Fibroblast of the conjunctiva (primary cell): ENCODE measurements at regions not wholly inside any gene's neighbourhood (a gene's known extent, or its start where the extent isn't known, plus 50 kb on each side); places are given as distances from the start of the nearest gene placed in this dataset.
"Not testable (repeated sequence)": the region's sequence is repeated elsewhere in the genome, so short reads cannot be mapped to it uniquely, and the experiment has no call there.

Experiments
- DNase-seq: peaks from one replicate; pipeline ENCODE4 v3.0.0-alpha.2; 2010; ENCODE audit warnings: low read depth

DNA sequence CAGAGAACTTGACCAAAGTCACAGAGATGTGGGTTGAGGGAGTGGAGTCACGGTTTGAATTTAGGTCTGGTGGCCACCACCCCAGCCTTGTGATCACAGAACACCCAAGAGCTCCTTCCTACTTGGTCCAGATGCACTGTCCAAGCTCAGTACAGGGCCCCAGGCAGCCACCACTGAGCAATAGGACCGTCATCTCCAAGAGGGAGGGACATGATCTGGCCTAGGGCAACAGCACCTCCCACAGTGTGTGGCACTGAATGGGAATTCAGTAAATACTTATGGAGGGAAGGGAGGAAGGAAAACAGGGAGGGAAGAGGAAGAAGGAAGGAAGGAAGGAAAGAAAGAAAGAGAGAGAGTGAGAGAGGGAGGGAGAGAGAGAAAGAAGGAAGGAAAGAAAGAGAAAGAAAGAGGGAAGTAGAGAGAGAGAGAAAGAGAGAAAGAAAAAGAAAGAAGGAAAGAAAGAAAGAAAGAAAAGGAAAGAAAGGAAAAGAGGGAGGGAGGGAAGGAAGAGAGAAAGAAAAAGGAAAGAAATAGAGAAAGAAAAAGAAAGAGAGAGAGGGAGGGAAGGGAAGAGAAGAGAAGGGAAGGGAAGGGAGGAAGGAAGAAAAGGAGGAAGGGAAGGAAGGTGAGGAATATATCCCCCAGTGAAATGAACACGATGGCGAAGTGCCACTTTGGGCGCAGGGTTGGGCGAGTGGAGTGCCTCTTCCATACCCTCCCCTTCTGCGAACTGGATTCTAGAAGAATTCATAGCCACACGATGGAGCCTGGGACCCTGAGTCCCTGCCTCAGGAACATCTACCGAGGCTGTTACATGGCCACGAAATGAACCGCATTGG lies 243.7 kb downstream of the TFAP2C start:
- no peak for DNase-seq

DNA sequence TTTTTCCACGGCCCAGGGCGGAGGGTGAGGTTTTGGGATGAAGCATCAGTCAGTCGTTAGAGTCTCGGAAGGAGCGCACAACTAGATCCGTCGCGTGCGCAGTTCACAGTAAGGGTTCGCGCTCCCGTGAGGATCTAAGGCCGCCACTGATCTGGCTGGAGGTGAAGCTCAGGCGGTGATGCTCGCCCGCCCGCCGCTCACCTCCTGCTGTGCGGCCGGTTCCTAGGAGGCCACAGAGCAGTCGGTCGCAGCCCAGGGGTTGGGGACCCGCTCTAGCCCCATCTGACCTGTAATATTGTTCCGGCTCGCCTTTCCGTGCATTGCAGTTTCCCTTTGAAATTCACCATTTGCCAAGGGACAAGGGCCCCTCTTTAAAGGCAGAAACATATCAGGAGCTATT lies 244.7 kb downstream of the TFAP2C start:
- DNase-seq, result no peak

DNA sequence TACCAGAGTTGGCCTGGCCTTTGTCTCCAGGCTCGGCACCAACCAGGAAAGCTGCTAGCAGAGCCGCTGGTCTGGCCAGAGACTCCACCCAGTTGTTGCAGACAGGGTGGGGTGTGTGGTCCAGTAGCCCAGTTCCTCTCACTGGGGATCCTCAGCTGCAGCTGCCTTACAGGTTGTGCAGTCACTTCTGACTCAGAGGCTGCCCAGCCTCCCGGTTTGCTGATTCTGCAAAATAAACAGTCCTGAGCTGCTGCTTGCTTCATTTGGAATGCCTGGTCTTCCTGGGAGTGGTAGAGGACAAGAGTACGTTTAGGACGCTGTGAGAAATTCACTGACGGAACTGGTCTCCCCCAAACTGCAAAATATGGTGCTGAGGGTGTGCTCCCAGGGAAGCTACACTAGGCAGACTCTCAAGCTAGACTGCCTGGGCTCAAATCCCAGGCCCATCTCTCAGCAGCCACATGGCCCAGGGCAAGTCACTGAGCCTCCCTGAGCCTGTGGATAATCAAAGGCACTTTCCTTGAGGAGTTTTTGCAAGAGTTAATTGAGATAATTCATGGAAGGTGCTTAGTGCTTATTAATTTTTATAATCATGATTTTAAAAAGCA lies 246.1 kb downstream of the TFAP2C start:
- peak; percentile 42 for DNase-seq

DNA sequence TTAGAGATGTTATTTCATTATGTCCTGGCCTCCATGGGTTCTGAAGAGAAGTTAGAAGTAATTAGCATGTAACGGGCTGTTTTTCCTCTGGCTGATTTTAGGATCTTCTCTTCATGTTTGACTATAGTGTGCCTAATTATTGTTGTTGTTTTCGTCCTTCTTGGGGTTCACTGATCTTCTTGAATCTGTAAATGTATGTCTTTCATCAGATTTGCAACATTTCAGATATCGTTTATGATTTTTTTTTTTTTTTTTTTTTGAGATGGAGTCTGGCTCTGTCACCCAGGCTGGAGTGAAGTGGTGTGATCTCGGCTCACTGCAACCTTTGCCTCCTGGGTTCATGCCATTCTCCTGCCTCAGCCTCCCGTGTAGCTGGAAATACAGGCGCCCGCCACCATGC lies 246.7 kb downstream of the TFAP2C start:
- DNase-seq, result no peak

DNA sequence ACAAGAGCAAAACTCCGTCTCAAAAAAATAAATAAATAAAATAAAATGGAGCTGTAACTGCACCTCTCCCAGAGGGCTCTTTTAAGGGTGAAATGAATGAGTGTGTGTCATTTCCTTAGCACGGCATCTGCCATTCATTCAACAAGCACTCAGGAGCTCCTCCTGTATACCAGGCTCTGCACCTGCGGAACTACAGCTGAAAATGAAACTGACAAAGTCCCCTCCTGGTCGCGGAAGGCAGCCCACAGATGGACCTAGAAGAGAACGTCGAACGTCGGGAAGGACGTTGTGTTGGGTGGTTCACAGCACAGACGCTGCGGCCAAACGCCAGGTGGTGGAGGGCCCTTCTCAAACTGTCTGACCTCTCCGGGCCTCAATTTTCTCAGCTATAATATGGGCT lies 256.4 kb downstream of the TFAP2C start:
- DNase-seq, result no peak

DNA sequence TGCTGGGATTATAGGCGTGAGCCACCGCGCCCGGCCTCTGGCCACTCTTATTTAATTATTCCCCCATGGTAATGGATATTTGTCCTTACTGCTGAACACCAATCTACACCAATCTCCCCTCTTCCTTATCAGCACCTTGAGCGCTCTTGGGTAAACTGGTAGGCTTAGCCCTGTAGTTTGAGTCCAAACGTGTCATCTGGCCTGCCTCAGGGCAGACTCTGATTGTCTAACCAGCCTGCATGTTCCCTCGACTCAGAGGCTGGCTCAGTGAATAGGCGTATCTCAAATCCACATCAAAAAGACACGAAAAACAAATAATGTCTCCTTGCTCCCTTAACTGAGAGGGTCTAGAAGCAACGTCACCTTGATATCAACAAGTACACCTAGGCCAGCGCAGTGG lies 260.9 kb downstream of the TFAP2C start:
- no peak for DNase-seq

DNA sequence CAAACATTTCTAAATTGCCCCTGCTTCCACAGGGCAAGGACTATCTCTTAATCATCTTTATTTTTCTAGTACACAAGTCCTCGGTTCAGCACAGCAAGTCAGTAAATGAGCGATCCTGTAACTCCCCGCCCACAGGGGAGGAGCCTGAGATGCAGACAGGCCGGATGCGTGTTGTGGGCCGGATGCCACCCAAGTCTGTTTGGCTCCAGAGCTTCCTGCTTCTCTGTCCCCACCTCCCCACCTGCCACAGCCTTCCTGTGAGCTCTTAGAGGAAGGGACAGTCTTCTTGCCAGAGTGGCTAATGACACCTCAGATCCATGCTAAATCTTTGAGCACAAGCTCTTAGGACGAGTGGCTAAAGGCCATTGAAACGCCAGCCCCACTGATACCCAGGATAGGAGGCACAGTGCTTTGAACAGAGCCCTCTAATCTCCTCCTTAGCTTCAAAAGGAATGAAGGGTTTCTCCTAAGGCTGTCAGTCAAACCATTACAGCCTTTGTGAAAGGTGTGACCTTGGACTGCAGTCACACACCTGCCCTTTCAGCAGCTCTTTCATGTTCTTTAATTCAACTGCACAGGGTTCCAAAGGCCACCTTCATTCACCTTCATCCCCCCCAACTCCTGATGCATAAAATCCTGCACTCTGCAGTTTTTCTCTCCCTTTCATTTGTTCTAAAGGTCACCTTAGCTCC lies 264.3 kb downstream of the TFAP2C start:
- DNase-seq, result no peak

DNA sequence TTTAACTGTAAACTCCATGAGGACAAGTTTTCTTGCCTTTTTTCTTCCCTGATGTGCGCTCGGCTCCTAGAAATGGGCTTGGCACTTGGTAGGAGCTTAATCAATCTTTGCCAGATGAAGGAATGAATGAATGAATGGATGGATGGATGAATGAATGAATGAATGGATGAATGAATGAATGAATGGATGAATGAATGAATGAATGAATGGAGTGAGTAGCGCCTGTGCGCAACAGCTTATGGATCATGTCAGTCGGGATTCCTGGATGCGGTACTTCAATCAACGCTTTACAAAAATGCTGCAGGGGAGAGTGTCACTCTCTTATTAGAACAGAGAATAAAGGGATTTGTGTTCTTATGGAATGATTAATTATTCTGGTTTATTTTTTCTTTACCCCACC lies 267.3 kb downstream of the TFAP2C start:
- DNase-seq, result no peak

DNA sequence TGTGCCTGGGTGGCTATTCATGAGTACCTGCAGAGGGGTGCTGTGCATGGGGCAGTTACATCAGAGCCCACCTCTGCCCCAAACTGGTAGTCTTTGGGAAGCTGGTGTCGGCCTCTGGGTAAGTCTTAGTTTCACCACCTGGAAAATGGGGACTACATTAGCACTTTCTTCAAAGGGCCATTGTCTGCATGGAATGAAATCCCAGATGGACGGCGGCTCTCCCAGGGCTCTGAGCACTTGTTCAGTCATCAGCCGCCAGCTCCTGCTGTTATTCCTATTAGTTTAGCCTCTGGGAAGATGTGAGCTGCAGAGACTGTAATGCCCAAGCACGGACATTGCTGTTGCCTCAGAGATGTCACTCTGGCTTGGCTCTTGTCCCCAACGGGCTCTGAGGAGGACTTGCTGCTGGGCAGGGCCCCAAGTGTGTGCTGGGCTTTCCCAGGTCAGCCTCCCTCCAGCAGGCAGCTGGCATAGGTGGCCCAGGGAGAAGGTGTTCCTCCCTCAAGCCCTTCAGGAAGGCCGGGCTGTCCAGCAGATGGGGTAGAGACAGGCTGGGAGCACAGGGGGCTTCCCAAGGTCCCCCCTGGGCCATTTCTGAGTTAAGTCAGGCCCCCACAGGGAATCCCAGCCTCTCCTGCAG lies 268.3 kb downstream of the TFAP2C start:
- no peak for DNase-seq

DNA sequence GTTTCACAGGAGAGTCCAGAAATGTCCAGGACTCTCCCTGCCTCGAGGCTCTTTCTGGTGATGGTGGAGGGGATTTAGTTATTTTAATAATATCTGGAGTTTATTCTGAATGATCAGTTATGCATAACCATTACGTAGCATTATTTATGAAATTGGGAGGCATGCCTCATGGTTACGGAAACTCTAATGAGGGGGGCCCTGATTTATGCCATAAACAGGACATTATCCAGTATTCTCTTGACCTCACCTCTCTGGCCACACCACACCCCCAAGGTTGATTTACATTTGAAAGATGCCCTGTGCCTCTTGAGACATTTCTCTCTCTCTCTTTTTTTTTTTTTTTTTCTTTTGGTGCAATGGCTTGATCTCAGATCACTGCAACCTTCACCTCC lies 268.8 kb downstream of the TFAP2C start:
- no peak for DNase-seq

DNA sequence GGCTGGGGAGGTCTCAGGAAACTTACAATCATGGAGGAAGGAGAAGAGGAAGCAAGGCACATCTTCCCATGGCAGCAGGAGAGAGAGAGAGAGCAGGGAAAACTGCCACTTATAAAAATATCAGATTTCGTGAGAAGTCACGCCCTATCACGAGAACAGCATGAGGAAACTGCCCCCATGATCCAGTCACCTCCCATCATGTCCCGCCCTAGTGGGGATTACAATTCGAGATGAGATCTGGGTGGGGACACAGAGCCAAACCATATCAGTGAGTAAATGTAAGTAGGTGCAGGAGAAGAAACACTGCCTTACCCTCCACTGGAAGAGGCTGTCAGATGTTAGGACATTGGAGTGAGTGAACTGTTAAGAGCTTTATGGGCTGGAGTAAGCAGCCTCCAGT lies 270.4 kb downstream of the TFAP2C start:
- no peak for DNase-seq

DNA sequence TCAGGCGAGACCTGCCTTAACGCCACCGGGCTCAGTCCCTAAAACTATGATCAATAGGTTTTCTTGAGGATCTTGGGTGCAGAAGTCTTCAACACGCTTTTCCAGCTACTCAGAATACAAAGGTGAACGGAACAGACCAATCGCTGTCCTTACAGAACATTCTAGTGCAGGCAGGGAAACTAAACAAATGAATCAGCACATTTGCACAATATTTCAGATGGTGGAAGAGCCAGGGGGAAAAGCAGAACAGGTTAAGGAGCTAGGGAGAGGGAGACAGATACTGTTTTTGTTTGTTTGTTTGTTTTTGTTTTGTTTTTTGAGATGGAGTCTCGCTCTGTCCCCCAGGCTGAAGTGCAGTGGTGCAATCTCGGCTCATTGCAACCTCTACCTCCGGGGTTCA lies 271.1 kb downstream of the TFAP2C start:
- DNase-seq, result no peak

DNA sequence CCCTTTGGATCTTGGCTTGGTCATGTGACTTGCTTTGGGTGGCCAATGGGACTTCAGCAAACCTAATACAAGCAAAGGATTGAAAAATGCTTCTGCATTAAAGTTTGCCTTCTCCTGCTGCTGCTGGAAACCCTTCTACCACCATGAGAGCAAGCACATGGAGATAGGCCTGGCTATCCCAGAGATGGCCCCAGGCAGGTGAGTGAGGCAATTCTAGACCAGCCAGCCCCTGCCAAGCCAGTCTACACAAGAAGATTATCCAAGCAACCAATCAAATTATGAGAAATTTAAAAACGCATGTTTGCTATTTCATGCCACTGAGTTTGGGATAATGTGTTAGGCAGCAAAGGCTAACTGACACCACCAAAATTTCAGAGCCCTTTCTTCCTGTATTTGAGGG lies 274.3 kb downstream of the TFAP2C start:
- no peak for DNase-seq

DNA sequence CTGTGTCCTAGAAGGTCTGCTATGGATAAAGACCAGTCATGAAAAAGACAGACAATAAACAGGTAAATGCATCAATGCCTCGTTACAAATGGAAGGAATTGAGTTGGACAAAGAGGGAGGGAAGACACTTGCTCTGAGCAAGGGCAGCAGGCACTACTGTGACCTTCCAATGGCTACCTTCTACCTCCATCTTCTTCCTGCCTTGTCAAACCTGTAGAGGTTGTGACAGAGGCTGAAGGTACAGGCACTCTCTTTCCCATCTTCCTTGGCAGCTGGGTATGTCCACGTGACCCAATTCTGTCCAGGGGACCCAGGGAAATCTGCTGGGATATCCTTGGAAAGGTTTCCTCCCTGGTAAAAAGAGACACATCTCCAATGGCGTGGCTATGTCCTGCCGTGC lies 274.8 kb downstream of the TFAP2C start:
- DNase-seq, result no peak

DNA sequence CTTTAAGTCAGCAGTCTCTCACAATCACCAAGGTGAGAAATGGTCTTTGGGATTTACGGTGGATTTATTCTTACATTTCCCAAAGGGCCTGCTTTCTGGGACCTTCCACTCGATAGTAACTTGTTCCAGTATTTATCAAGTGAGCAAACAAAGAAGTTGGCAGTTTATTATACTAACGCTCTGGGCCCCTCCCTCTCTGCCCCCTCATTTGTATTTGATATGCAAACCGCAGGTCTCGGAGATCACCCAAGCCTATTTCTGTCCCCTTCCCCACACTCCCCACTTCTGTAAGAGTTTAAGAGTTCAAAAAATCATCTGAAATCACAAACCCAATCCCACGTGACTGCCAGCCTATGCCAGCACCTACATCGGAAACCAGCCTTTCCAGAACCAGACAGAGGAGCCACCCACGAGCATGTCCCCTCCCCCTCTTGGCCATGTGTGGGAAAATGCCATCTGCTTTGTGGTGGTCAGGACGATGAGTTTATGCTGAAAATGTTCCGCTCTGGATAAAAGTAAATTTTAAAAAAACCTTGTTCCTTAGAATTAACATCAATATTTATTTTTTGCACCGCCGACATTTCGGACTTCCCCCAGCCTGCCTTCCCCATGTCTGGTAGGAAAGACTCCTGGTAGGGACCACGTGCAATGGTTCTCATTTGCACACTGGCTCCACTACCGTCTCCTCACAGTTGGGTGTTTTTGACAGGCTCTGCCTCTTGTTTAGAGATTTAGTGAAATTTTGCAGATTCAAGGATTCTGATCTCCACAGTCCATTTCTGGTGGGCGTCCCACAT lies 281.0 kb downstream of the TFAP2C start:
- no peak for DNase-seq

DNA sequence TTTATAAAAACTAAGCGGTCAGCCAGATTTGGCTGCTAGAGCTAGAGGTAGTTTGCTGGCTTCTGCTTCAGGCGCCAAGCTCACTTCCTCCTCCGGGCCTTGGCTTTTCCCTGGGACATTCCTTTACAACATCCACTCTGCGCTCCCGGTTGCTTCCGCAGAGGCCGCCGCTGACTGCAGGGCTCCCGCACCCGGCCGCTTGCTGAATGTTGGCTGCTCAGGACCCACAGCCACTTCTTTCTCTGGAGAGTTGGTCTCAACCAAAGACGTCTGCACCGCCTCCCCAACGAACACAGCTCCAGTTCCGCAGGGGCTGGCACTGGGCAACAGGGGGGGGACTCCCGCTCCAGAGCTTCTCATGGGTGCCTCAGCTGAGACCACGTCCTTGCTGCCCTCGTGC lies 282.8 kb downstream of the TFAP2C start:
- DNase-seq, result no peak

DNA sequence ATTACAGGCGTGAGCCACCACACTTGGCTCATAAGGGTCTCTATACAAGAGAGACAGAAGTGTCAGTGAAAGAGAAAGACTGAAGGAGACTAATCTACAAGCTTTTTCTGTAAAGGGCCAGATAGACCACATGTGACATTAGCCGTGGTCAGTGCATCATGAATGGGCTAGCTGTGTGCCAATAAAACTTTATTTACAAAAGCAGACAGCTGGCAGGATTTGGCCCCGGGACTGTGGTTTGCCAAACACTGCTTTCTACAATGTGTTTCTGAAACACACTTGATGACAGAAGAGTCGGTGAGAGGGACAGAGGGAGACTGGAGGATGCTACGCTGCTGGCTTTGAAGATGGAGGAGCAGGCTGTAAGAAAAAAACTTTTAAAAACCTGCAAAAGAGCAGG lies 285.4 kb downstream of the TFAP2C start:
- DNase-seq, result no peak

DNA sequence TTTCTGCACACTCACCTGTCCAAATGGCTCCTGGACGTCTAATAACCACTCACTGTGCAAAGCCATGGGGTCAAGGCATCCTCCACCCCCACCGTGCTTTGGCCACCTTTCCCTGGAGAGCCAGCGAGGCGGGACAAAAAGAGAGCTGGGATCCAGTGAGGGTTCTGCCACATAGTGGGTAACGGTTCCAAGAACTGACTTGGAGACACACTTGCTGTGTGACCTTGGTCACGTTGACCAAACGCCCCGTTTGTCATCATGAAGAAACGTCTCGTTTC lies 287.2 kb downstream of the TFAP2C start:
- no peak for DNase-seq

DNA sequence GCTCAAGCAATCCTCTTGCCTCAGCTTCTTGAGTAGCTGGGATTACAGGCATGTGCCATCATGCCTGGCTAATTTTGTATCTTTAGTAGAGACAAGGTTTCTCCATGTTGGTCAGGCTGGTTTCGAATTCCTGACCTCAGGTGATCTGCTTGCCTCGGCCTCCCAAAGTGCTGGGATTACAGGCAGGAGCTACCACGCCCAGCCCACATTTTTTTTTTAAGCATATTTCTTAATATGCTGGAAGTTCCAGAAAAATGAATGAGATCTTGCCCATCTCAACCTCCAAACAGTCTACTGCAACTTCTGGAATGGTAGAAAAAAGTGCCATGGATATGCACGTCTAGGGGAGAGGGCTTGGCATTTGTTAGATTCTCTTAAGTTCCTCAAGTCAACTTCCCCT lies 290.9 kb downstream of the TFAP2C start:
- DNase-seq, result not testable (repeated sequence)

DNA sequence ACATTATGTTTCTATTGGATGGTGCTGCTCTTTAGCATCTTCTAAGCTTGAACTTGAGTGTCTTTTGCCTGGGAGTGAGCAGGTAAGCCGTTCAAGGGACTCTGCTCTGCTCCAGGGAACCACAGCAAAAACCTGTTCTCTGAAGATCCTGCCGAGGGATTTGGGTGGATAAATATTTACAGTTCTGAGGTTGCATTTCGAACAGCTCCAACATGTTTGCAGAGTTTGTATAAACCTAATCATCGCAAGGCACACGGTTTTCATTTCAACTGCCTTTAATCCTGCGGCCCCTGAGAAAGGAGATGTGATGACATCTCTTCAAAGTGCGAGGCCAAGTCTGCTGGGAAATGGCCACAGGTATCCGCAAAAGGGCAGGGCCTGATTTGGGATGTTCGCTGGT lies 293.4 kb downstream of the TFAP2C start:
- no peak for DNase-seq

DNA sequence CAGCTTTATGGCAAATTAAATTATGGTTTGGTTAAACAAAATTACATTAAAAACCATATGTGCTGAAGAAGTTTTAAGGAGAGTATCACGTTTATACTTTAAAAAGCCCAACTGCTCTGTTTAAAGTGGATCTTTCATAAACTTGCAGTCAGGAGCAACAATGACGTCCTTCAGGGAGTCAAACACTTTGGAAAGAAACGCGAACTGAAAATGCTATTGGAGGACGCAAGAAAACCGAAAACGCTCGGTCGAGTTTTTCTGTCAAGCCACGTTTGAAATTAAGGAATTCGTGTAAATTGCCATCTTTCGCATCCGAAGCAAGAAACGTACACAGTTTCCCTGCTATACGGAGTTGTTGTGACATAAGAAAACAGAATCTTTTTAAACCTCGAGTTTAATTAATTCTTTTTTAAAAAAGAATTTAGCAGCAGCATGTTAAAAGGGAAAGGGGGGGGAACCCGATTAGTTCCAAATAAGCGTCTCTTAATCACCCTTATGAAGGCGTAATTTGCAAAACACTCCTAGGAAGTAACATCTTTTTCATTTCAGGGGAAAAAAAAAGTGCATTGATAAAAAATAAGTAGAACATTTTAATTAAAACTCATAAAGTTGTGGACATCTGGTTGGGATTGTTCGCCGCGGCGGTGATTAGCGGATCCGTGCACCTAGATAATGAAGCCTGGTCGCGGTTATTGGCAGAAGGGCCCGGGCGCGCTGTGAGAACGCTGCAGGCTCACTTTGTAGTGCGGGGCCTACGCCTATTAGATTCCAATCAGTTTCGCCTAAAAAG lies 295.4 kb downstream of the TFAP2C start:
- DNase-seq, result no peak
